Heart left ventricle (tissue), 16 donors: ENCODE measurements at regions not wholly inside any gene's neighbourhood (a gene's known extent, or its start where the extent isn't known, plus 50 kb on each side); places are given as distances from the start of the nearest gene placed in this dataset.

ENCODE experiments used
- ATAC-seq, 4 donors: fragments of 200-7000 bp; cut with Tn5 transposase; one replicate each; pipeline ENCODE4 v1.9.1; 2020 to 2022; ENCODE audit warnings: moderate library complexity in 4 of 4, mild to moderate bottlenecking in 3 of 4, moderate number of reproducible peaks in 1 of 4
- DNase-seq, 5 donors: peaks; one replicate each; pipeline ENCODE4 v3.0.0-alpha.2; 2020
- H3K27ac ChIP-seq, 12 donors: fragments of 200-600 bp; sonication (generic) in 4 of 12; one replicate each; pipeline versions ENCODE4 v1.5.0 to v1.8.0; 2016 to 2022; ENCODE audit warnings: mild to moderate bottlenecking in 2 of 12
- H3K27me3 ChIP-seq, 9 donors: fragments of 200-600 bp; sonication (generic) in 2 of 9; one replicate each; pipeline versions ENCODE4 v1.5.1 to v1.8.0; 2016 to 2022; ENCODE audit warnings: mild to moderate bottlenecking in 3 of 9
- H3K36me3 ChIP-seq, 9 donors: fragments of 200-600 bp; sonication (generic) in 2 of 9; one replicate each; pipeline versions ENCODE4 v1.5.0 to v1.8.0; 2018 to 2022; ENCODE audit warnings: mild to moderate bottlenecking in 2 of 9
- H3K4me1 ChIP-seq, 12 donors: fragments of 200-600 bp; sonication (generic) in 4 of 12; one replicate each; pipeline versions ENCODE4 v1.5.0 to v1.8.0; 2016 to 2022; ENCODE audit warnings: mild to moderate bottlenecking in 3 of 12
- H3K4me3 ChIP-seq, 12 donors: fragments of 200-600 bp; sonication (generic) in 4 of 12; one replicate each; pipeline versions ENCODE4 v1.5.0 to v1.8.0; 2017 to 2022; ENCODE audit warnings: mild to moderate bottlenecking in 9 of 12, moderate library complexity in 4 of 12
- H3K9me3 ChIP-seq, 12 donors: fragments of 200-600 bp; sonication (generic) in 4 of 12; one replicate each; pipeline versions ENCODE4 v1.5.0 to v1.8.0; 2016 to 2022; ENCODE audit warnings: mild to moderate bottlenecking in 1 of 12
- CTCF ChIP-seq, 12 donors: fragments of 200-600 bp; sonication (generic) in 4 of 12; IDR thresholded peaks; one replicate each; pipeline versions ENCODE4 v1.5.0 to v1.8.0; 2018 to 2022; ENCODE audit warnings: antibody characterized with exemption in 12 of 12, mild to moderate bottlenecking in 5 of 12
- POLR2A ChIP-seq, 2 donors: fragments of 450-650 bp; IDR thresholded peaks; one replicate each; pipeline ENCODE4 v1.6.1; 2017; ENCODE audit warnings: antibody characterized with exemption in 2 of 2, mild to moderate bottlenecking in 2 of 2, moderate library complexity in 2 of 2
- WGBS, 4 donors: extraction: QIAGEN DNeasy Blood & Tissue Kit in 2 of 4; methylation state at CpG; one replicate each; pipeline versions ENCODE4 v1.1.5 to v1.1.7; 2013 to 2018; 5-methylcytosine and 5-hydroxymethylcytosine counted together
- intact Hi-C, 10 donors: fragments of 100-400 bp; cut with DNase I; formaldehyde crosslinking; loops; one replicate each; pipeline versions ENCODE4 v1.11.1 to v1.14.2; 2022
- donor health status: ischemic (EF 13 %, LVEDD 7.1; RV severe dilation, severe dysfunction).
- donor health status: healthy with polysubstance abuse.
- donor health status: DM: no; HTN: yes; CAD: no.
- donor health status: DM: no; HTN: no; CAD: no.
- donor health status: ischemic (EF 25% LVEDD 6.9; RV normal size, moderate dysfunction).
- donor health status: ischemic (EF 25% LVEDD 5.7; RV mildly dilated, moderate dysfunction).
- donor health status: healthy.
- donor health status: DM: yes; HTN: yes; CAD: no.
- donor health status: ischemic (EF 35%, LVEDD 5.7; RV mildly dilated, moderate dysfunction).
- donor health status: nonischemic (EF 11% LVEDD 7.7; RV severe dilation, severe dysfunction).
- donor health status: DM: yes; HTN: yes; CAD: no.
- donor health status: PGD.
- donor health status: ischemic (EF 29% LVEDD 5.4; RV normal size, mild dysfunction).
- donor health status: nonischemic (EF 23%, LVEDD 6.1; RV moderate dilation, normal function).

GRCh38 chr5:17160756-17161040, 56.7 kb upstream of the BASP1 start:
- DNase-seq (no peak), ATAC-seq (no peak)
- intact Hi-C loops, result no loop called here
- no peak overlapping the region for H3K4me3 ChIP-seq
- no peaks in the 10 kb centered on the region for H3K9me3 ChIP-seq
- 85 to 94% (median 88%) methylated on average over 2 of the region's 2 CpGs for WGBS, 4 donors
- no peaks in the 10 kb centered on the region for H3K36me3 ChIP-seq
- no peaks in the 10 kb centered on the region for H3K4me1 ChIP-seq
- H3K27me3 ChIP-seq, result no peaks in the 10 kb centered on the region
- no peak for TF ChIP-seq POLR2A (IDR thresholded peaks at IDR 0.05)
- TF ChIP-seq CTCF (IDR thresholded peaks at IDR 0.05), result no peak
- H3K27ac ChIP-seq, result no peak overlapping the region

- ATAC-seq (no peak), DNase-seq (no peak)
- Histone ChIP-seq H3K4me3 (no peak overlapping the region), H3K9me3 (no peaks in the 10 kb centered on the region), H3K4me1 (no peaks in the 10 kb centered on the region), H3K27me3 (no peaks in the 10 kb centered on the region), H3K36me3 (no peaks in the 10 kb centered on the region), H3K27ac (no peak overlapping the region)
- intact Hi-C loops, result no loop called here
- no peak for TF ChIP-seq POLR2A (IDR thresholded peaks at IDR 0.05)
- TF ChIP-seq CTCF (IDR thresholded peaks at IDR 0.05), result no peak
- WGBS, 4 donors, result 93 to 96% (median 93%) methylated on average over 3 of the region's 3 CpGs
Measured at GRCh38 chr5:17161662-17162061, 55.8 kb upstream of the BASP1 start.

GRCh38 chr5:17163221-17163620, 54.2 kb upstream of the BASP1 start:
- Histone ChIP-seq H3K4me1 (no peaks in the 10 kb centered on the region), H3K27me3 (no peaks in the 10 kb centered on the region), H3K36me3 (no peaks in the 10 kb centered on the region), H3K4me3 (no peak overlapping the region), H3K27ac (no peak overlapping the region), H3K9me3 (no peaks in the 10 kb centered on the region)
- no peak for TF ChIP-seq CTCF (IDR thresholded peaks at IDR 0.05)
- TF ChIP-seq POLR2A (IDR thresholded peaks at IDR 0.05), result no peak
- no peak for DNase-seq
- ATAC-seq, result no peak
- intact Hi-C loops, result no loop called here

GRCh38 chr5:17167171-17167891, 50.1 kb upstream of the BASP1 start:
- Histone ChIP-seq H3K4me3 (no peak overlapping the region), H3K36me3 (no peaks in the 10 kb centered on the region), H3K4me1 (peaks cover 0 to 16% (median 5%) of the 10 kb centered on the region in 12 donors), H3K27me3 (no peaks in the 10 kb centered on the region), H3K27ac (no peak overlapping the region), H3K9me3 (no peaks in the 10 kb centered on the region)
- intact Hi-C loops, result no loop called here
- TF ChIP-seq CTCF (IDR thresholded peaks at IDR 0.05) (no peak), POLR2A (IDR thresholded peaks at IDR 0.05) (no peak)
- no peak for ATAC-seq
- DNase-seq, result no peak
- WGBS, 4 donors, result 67 to 76% (median 74%) methylated on average over 4 of the region's 4 CpGs
